Gastroesophageal sphincter (tissue), 4 donors: ENCODE measurements at regions not wholly inside any gene's neighbourhood (a gene's known extent, or its start where the extent isn't known, plus 50 kb on each side); places are given as distances from the start of the nearest gene placed in this dataset.

ENCODE experiments used
- ATAC-seq: fragments of 150-250 bp; one replicate; pipeline ENCODE4 v1.9.1; 2016; ENCODE audit warnings: mild to moderate bottlenecking, moderate library complexity
- H3K27ac ChIP-seq, 4 donors: fragments of 200-600 bp; sonication (generic) in 3 of 4; 1 replicate in 3 of 4; 2 replicates in 1 of 4; pipeline ENCODE4 v1.5.1; 2016 to 2019
- H3K27me3 ChIP-seq: fragments of 200-600 bp; sonication (generic); one replicate; pipeline ENCODE4 v1.5.1; 2019
- H3K36me3 ChIP-seq, 2 donors: fragments of 200-600 bp; sonication (generic); one replicate each; pipeline ENCODE4 v1.5.1; 2019; ENCODE audit warnings: control low read depth in 1 of 2
- H3K4me1 ChIP-seq, 3 donors: fragments of 200-600 bp; sonication (generic); 1 replicate in 2 of 3; 2 replicates in 1 of 3; pipeline ENCODE4 v1.5.1; 2016 to 2019; ENCODE audit warnings: control low read depth in 2 of 3
- H3K4me3 ChIP-seq, 2 donors: fragments of 200-600 bp; sonication (generic); one replicate each; pipeline ENCODE4 v1.5.1; 2019; ENCODE audit warnings: mild to moderate bottlenecking in 1 of 2, moderate library complexity in 1 of 2
- H3K9me3 ChIP-seq, 3 donors: fragments of 200-600 bp; sonication (generic); one replicate each; pipeline ENCODE4 v1.5.1; 2017 to 2019; ENCODE audit warnings: control low read depth in 2 of 3
- CTCF ChIP-seq, 4 experiments: fragments of 200-600 bp in 2 of 4; fragments of 450-650 bp in 2 of 4; sonication (generic) in 1 of 4; IDR thresholded peaks; one replicate each; pipeline ENCODE4 v1.5.1; 2017 to 2019; ENCODE audit warnings: antibody characterized with exemption in 4 of 4, mild to moderate bottlenecking in 2 of 4, moderate library complexity in 2 of 4
- EP300 ChIP-seq: sonication (generic); formaldehyde crosslinking; IDR thresholded peaks from one replicate; pipeline ENCODE4 v1.6.1; 2017; ENCODE audit warnings: antibody characterized with exemption, mild to moderate bottlenecking
- POLR2A ChIP-seq, 2 donors: fragments of 450-650 bp; IDR thresholded peaks; one replicate each; pipeline ENCODE4 v1.6.1; 2017; ENCODE audit warnings: antibody characterized with exemption in 2 of 2, mild to moderate bottlenecking in 2 of 2, moderate library complexity in 1 of 2
- POLR2AphosphoS5 ChIP-seq: sonication (generic); formaldehyde crosslinking; IDR thresholded peaks from one replicate; pipeline ENCODE4 v1.6.1; 2017; ENCODE audit warnings: antibody characterized with exemption
- WGBS, 2 donors: methylation state at CpG; one replicate each; pipeline ENCODE4 v1.1.5; 2018; ENCODE audit warnings: low coverage in 1 of 2; 5-methylcytosine and 5-hydroxymethylcytosine counted together

GRCh38 chr15:70563561-70564095 lies 199.7 kb downstream of the UACA start:
- peaks cover 22% of the 10 kb centered on the region for H3K27me3 ChIP-seq
- H3K4me1 ChIP-seq: peaks cover 0 to 11% (median 3%) of the 10 kb centered on the region in 3 donors
- H3K4me3 ChIP-seq: no peak overlapping the region
- H3K36me3 ChIP-seq: no peaks in the 10 kb centered on the region
- no peak for TF ChIP-seq CTCF (IDR thresholded peaks at IDR 0.05)
- TF ChIP-seq POLR2A (IDR thresholded peaks at IDR 0.05): no peak
- no peak for TF ChIP-seq POLR2AphosphoS5
- TF ChIP-seq EP300: no peak
- H3K9me3 ChIP-seq: no peaks in the 10 kb centered on the region
- H3K27ac ChIP-seq: no peak overlapping the region
- 88% methylated on average over 1 of the region's 6 CpGs; no CpG with 5 or more reads in 1 of the 2 donors for WGBS, 2 donors
- ATAC-seq: no peak

DNA sequence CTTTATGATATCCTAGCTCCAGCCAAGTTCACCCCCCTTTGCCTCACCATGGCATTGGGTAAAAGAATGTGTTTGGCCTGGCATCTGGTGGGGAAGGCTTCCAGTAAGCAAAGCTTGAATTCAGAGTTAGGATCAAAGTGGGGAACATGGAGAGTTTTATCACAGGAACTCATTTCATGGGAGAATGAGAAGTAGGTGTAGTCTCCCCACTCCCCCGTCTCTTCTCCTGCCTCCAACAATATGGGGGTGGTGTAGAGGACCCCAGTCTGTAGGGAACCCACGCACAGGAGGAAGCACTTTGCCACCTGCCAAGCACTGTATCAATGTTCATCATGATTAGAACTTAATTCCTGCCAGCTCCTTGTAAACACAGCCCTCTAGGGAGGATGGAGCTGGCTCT lies 200.5 kb downstream of the UACA start:
- no peak for ATAC-seq
- WGBS, 2 donors: 79 to 80% methylated on average over 2 of the region's 2 CpGs
- no peaks in the 10 kb centered on the region for H3K36me3 ChIP-seq
- no peak overlapping the region for H3K27ac ChIP-seq
- no peak overlapping the region for H3K4me3 ChIP-seq
- no peak for TF ChIP-seq CTCF (IDR thresholded peaks at IDR 0.05)
- no peak for TF ChIP-seq POLR2AphosphoS5
- TF ChIP-seq EP300: no peak
- no peak for TF ChIP-seq POLR2A (IDR thresholded peaks at IDR 0.05)
- peaks cover 22% of the 10 kb centered on the region for H3K27me3 ChIP-seq
- H3K4me1 ChIP-seq: peaks cover 0 to 11% (median 3%) of the 10 kb centered on the region in 3 donors
- H3K9me3 ChIP-seq: no peaks in the 10 kb centered on the region

GRCh38 chr15:70561885-70562284 lies 201.5 kb downstream of the UACA start:
- H3K4me3 ChIP-seq: no peak overlapping the region
- H3K27me3 ChIP-seq: peaks cover 22% of the 10 kb centered on the region
- TF ChIP-seq POLR2AphosphoS5: no peak
- TF ChIP-seq POLR2A (IDR thresholded peaks at IDR 0.05): no peak
- no peak for TF ChIP-seq CTCF (IDR thresholded peaks at IDR 0.05)
- no peak for TF ChIP-seq EP300
- H3K9me3 ChIP-seq: no peaks in the 10 kb centered on the region
- peaks cover 0 to 11% (median 3%) of the 10 kb centered on the region in 3 donors for H3K4me1 ChIP-seq
- no peak for ATAC-seq
- WGBS, 2 donors: 80 to 100% methylated on average over 1 to 2 of the region's 7 CpGs
- H3K27ac ChIP-seq: no peak overlapping the region
- no peaks in the 10 kb centered on the region for H3K36me3 ChIP-seq

DNA sequence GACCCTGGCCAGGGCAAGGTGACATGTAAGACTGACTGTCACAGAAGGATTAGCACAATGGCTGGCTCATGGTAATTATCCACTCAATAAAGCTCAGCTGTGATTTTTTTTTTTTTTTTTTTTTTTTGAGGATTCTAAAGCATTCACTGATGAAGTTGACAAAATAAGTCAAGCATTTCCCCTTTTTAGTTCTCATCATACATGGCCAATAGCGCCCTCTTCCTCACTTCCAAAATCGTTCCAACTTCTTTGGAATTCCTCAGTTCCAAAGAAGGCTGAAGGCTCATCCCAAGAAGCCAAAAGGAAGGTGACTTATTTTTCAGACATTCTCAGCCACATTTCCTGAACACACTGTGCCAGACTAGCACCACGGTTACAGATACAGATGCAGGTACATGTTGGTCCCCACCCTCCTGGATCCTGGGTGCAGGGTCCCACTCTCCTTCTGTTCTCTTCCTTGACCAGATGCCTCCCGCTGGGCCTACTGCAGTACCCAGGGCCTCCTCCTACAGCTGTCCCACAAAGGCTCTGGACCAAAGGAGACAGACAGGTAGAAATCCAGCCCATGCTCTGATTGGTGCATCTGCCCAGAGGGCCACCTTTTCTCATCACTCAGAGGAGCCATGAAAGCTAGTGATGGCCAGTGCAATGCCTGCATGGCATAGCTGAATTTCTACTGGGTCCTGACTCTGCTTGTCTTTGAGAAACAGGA lies 202.6 kb downstream of the UACA start:
- H3K36me3 ChIP-seq: no peaks in the 10 kb centered on the region
- ATAC-seq: no peak
- peaks cover 0 to 11% (median 3%) of the 10 kb centered on the region in 3 donors for H3K4me1 ChIP-seq
- no peak overlapping the region for H3K4me3 ChIP-seq
- H3K27me3 ChIP-seq: peaks cover 22% of the 10 kb centered on the region
- WGBS, 2 donors: 80 to 86% methylated on average over 2 to 4 of the region's 4 CpGs
- no peak overlapping the region for H3K27ac ChIP-seq
- no peaks in the 10 kb centered on the region for H3K9me3 ChIP-seq
- no peak for TF ChIP-seq POLR2A (IDR thresholded peaks at IDR 0.05)

GRCh38 chr15:70559265-70560239 lies 203.8 kb downstream of the UACA start:
- Histone ChIP-seq H3K4me3 (no peak overlapping the region), H3K4me1 (peaks cover 0 to 11% (median 3%) of the 10 kb centered on the region in 3 donors), H3K9me3 (no peaks in the 10 kb centered on the region), H3K27me3 (peaks cover 22% of the 10 kb centered on the region), H3K27ac (no peak overlapping the region), H3K36me3 (no peaks in the 10 kb centered on the region)
- 26 to 56% methylated on average over 7 to 17 of the region's 20 CpGs for WGBS, 2 donors
- no peak for ATAC-seq
- TF ChIP-seq POLR2AphosphoS5 (no peak), CTCF (IDR thresholded peaks at IDR 0.05) (no peak), EP300 (no peak)
